Caco-2 (cell line): ENCODE measurements at regions not wholly inside any gene's neighbourhood (a gene's known extent, or its start where the extent isn't known, plus 50 kb on each side); places are given as distances from the start of the nearest gene placed in this dataset.

Experiments
- BruUV-seq: library from RNA; stranded (reverse); fragments of 400-500 nt; replicated peaks from 2 replicates; lab custom pipeline; 2021; lab: Mats Ljungman, UMichigan
- CTCF ChIA-PET: fragments of 300-600 bp; sonication (Branson Sonifier 250); formaldehyde crosslinking; loops from one replicate; lab custom pipeline; 2022; ENCODE audit warnings: antibody characterized with exemption; lab: Charles Lee
- POLR2A ChIA-PET: fragments of 300-600 bp; sonication (Branson Sonifier 250); formaldehyde crosslinking; loops from one replicate; lab custom pipeline; 2022; ENCODE audit warnings: antibody characterized with exemption; lab: Charles Lee
- DNase-seq, 2 experiments: peaks; one replicate each; pipeline versions ENCODE4 v3.0.0 to v3.0.0-alpha.2; 2020 to 2022
- H3K27me3 ChIP-seq: replicated peaks from 2 replicates; pipeline ENCODE4 v1.6.0; 2011; ENCODE audit warnings: low read length; ENCODE audit not compliant: control insufficient read depth, insufficient read depth
- H3K36me3 ChIP-seq: 2 replicates; pipeline ENCODE4 v1.5.1; 2011; ENCODE audit warnings: low read length; ENCODE audit not compliant: control insufficient read depth, insufficient read depth
- H3K4me1 ChIP-seq: fragments of 250-450 bp; sonication (Bioruptor Pico); 2 replicates; pipeline ENCODE4 v1.5.1; 2020; ENCODE audit warnings: mild to moderate bottlenecking
- H3K4me3 ChIP-seq: 2 replicates; pipeline ENCODE4 v1.5.1; 2011; ENCODE audit warnings: low read depth, mild to moderate bottlenecking, control low read depth, low read length
- H3K9me3 ChIP-seq: fragments of 250-450 bp; sonication (Bioruptor Pico); 2 replicates; pipeline ENCODE4 v1.5.1; 2020; ENCODE audit warnings: mild to moderate bottlenecking, moderate library complexity
- H3K27ac Mint-ChIP-seq: one replicate; pipeline ENCODE4 v1.8.0; 2022; ENCODE audit warnings: mixed read lengths; ENCODE audit not compliant: unreplicated experiment
- H3K27me3 Mint-ChIP-seq: one replicate; pipeline ENCODE4 v1.8.0; 2022; ENCODE audit warnings: mixed read lengths; ENCODE audit not compliant: insufficient read depth, unreplicated experiment
- H3K36me3 Mint-ChIP-seq: one replicate; pipeline ENCODE4 v1.8.0; 2022; ENCODE audit warnings: mild to moderate bottlenecking, mixed read lengths; ENCODE audit not compliant: insufficient read depth, unreplicated experiment
- H3K4me1 Mint-ChIP-seq: one replicate; pipeline ENCODE4 v1.8.0; 2022; ENCODE audit warnings: low read depth, mixed read lengths; ENCODE audit not compliant: unreplicated experiment
- H3K4me3 Mint-ChIP-seq: one replicate; pipeline ENCODE4 v1.8.0; 2022; ENCODE audit warnings: mild to moderate bottlenecking, moderate library complexity, mixed read lengths; ENCODE audit not compliant: unreplicated experiment
- H3K9me3 Mint-ChIP-seq: one replicate; pipeline ENCODE4 v1.8.0; 2022; ENCODE audit warnings: mixed read lengths; ENCODE audit not compliant: unreplicated experiment
- intact Hi-C: fragments of 100-400 bp; cut with micrococcal nuclease; formaldehyde crosslinking; loops from one replicate; pipeline ENCODE4 v1.10.0; 2022; ENCODE audit not compliant: unreplicated experiment
- TF ChIP-seq, protein P1 (sequence below), 2 experiments: fragments of 200-600 bp in 1 of 2; IDR thresholded peaks; 1 replicate in 1 of 2; 2 replicates in 1 of 2; pipeline versions ENCODE4 v1.5.1 to v1.8.0; 2011 to 2022; ENCODE audit warnings: antibody characterized with exemption in 1 of 2, control low read depth in 1 of 2, inconsistent platforms in 1 of 2, low read depth in 1 of 2, low read length in 1 of 2, mild to moderate bottlenecking in 1 of 2, moderate library complexity in 1 of 2; ENCODE audit not compliant: insufficient read depth in 1 of 2, severe bottlenecking in 1 of 2, unreplicated experiment in 1 of 2

DNA sequence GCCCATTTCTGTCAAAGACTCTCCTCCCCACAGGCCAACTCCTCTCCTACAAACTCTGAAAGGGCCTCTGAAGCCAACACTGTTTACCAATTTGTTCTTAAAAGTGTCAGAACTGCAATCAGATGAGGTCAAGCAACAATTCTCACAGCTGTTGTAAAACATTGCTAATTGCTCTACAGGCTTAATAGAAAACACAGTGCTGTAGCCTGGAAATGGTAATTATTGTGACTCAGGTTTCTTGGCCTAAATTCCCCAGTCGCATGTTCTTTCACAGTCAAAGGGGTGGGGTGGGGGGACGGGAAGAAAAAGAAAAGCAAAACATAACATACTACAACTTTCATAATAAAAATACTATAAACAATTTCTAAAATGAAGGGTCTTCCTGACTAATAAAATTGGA lies 343.2 kb downstream of the DMAC1 start:
- Histone ChIP-seq H3K27me3 (no peaks in the 10 kb centered on the region), H3K36me3 (no peaks in the 10 kb centered on the region), H3K4me3 (no peak overlapping the region), H3K9me3 (no peaks in the 10 kb centered on the region), H3K4me1 (no peaks in the 10 kb centered on the region)
- Mint-ChIP-seq H3K9me3 (no peaks in the 10 kb centered on the region), H3K36me3 (no peaks in the 10 kb centered on the region), H3K4me3 (no peak overlapping the region), H3K27me3 (peaks cover 6% of the 10 kb centered on the region), H3K27ac (no peak overlapping the region), H3K4me1 (no peaks in the 10 kb centered on the region)
- POLR2A ChIA-PET = no interaction called here
- intact Hi-C loops = no loop called here
- TF ChIP-seq, protein P1, sequence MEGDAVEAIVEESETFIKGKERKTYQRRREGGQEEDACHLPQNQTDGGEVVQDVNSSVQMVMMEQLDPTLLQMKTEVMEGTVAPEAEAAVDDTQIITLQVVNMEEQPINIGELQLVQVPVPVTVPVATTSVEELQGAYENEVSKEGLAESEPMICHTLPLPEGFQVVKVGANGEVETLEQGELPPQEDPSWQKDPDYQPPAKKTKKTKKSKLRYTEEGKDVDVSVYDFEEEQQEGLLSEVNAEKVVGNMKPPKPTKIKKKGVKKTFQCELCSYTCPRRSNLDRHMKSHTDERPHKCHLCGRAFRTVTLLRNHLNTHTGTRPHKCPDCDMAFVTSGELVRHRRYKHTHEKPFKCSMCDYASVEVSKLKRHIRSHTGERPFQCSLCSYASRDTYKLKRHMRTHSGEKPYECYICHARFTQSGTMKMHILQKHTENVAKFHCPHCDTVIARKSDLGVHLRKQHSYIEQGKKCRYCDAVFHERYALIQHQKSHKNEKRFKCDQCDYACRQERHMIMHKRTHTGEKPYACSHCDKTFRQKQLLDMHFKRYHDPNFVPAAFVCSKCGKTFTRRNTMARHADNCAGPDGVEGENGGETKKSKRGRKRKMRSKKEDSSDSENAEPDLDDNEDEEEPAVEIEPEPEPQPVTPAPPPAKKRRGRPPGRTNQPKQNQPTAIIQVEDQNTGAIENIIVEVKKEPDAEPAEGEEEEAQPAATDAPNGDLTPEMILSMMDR (IDR thresholded peaks at IDR 0.05; ENCODE audit: insufficient read depth in 1 of 2, low read depth in 1 of 2, low read length in 1 of 2, severe bottlenecking in 1 of 2, unreplicated experiment in 1 of 2) = no peak
- no peak for DNase-seq
- BruUV-seq = no TSS peak
- CTCF ChIA-PET = no interaction called here

DNA sequence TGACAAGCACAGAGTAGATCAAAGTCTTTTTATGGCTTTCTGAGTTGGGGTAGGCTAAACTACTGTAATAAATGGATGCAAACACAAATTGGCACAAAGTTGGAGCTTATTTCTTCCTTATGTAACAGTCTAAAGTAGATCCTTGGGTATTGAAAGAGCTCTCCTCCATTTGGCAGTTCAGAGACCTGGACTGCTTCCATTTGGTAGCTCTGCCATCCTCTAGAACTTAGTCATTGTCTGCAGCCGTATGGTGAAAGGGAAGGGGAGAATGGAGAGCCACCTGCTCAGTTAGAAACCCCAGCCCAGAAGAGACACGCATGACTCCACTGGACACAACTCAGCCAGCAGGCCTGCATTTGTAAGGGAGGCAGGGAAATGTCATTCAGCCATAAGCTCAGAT lies 345.0 kb downstream of the DMAC1 start:
- ChIA-PET POLR2A (no interaction called here), CTCF (no interaction called here)
- H3K4me1 Mint-ChIP-seq = no peaks in the 10 kb centered on the region
- H3K4me3 Mint-ChIP-seq = no peak overlapping the region
- H3K27ac Mint-ChIP-seq = no peak overlapping the region
- no peak overlapping the region for H3K4me3 ChIP-seq
- H3K36me3 Mint-ChIP-seq = no peaks in the 10 kb centered on the region
- H3K36me3 ChIP-seq = no peaks in the 10 kb centered on the region
- TF ChIP-seq, protein P1 (IDR thresholded peaks at IDR 0.05; ENCODE audit: insufficient read depth in 1 of 2, low read depth in 1 of 2, low read length in 1 of 2, severe bottlenecking in 1 of 2, unreplicated experiment in 1 of 2) = no peak
- H3K27me3 ChIP-seq = no peaks in the 10 kb centered on the region
- H3K4me1 ChIP-seq = no peaks in the 10 kb centered on the region
- no peak for DNase-seq
- H3K9me3 Mint-ChIP-seq = no peaks in the 10 kb centered on the region
- no TSS peak for BruUV-seq
- intact Hi-C loops = no loop called here
- peaks cover 10% of the 10 kb centered on the region for H3K27me3 Mint-ChIP-seq
- no peaks in the 10 kb centered on the region for H3K9me3 ChIP-seq

GRCh38 chr9:7452378-7452777 lies 347.2 kb downstream of the DMAC1 start:
- no TSS peak for BruUV-seq
- intact Hi-C loops = no loop called here
- TF ChIP-seq, protein P1 (IDR thresholded peaks at IDR 0.05; ENCODE audit: insufficient read depth in 1 of 2, low read depth in 1 of 2, low read length in 1 of 2, severe bottlenecking in 1 of 2, unreplicated experiment in 1 of 2) = no peak
- no peaks in the 10 kb centered on the region for H3K9me3 ChIP-seq
- H3K27ac Mint-ChIP-seq = no peak overlapping the region
- peaks cover 12% of the 10 kb centered on the region for H3K27me3 Mint-ChIP-seq
- H3K4me1 ChIP-seq = no peaks in the 10 kb centered on the region
- no peak overlapping the region for H3K4me3 ChIP-seq
- CTCF ChIA-PET = no interaction called here
- H3K9me3 Mint-ChIP-seq = no peaks in the 10 kb centered on the region
- no peaks in the 10 kb centered on the region for H3K27me3 ChIP-seq
- POLR2A ChIA-PET = no interaction called here
- no peaks in the 10 kb centered on the region for H3K36me3 ChIP-seq
- H3K36me3 Mint-ChIP-seq = no peaks in the 10 kb centered on the region
- H3K4me3 Mint-ChIP-seq = no peak overlapping the region
- DNase-seq = no peak
- H3K4me1 Mint-ChIP-seq = no peaks in the 10 kb centered on the region
